ENCODE measurements at regions not wholly inside any gene's neighbourhood (a gene's known extent, or its start where the extent isn't known, plus 50 kb on each side); places are given as distances from the start of the nearest gene placed in this dataset.

DNA sequence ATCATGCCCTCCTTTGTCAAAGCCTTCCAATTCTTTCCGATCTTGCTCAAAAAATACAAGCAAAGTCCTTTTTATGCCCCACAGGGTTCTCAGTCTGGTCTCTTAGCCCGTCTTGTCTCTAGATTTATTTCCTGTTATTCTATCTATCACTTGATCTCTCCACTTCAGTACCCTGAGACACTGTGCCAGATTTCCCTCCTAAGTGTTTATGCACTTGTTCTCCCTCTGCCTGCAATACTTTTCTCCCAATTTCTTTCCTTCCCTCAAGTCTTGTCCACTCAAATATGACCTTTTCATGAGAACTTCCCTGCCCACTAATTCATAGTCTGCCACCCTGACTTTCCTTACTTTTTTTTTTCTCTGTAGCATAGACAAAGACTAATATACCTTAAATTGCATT is 141.4 kb downstream of the MBL2 start:
- H3K27ac Mint-ChIP-seq = no peak overlapping the region
- ChIA-PET CTCF (no interaction called here), POLR2A (no interaction called here)
- no peaks in the 10 kb centered on the region for H3K36me3 Mint-ChIP-seq (ENCODE audit: low read depth)
- DNase-seq (no peak), ATAC-seq (no peak)
- H3K4me1 Mint-ChIP-seq (ENCODE audit: low read depth) = no peaks in the 10 kb centered on the region
- no peak overlapping the region for H3K4me3 Mint-ChIP-seq
- no peaks in the 10 kb centered on the region for H3K27me3 Mint-ChIP-seq (ENCODE audit: low read depth)
- H3K9me3 Mint-ChIP-seq (ENCODE audit: insufficient read depth) = no peaks in the 10 kb centered on the region

DNA sequence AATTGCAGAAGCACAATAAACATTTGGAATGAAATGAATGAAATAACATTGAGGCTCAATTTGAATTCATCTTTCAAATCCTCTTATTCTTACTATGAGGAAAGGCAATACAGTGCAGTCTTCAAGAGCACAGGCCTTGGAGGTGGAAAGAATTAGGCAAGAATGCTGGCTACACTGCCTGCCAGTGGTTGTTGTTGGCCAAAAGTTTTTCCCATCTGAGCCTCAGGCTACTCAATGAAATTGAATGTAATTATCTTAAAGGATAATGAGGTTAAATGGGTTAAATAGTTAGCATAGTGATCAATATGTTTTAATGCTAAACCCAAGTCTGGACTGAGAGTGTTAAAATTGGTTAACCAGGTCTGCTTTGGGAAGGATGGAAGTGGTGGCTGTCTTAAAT is 140.9 kb downstream of the MBL2 start:
- Mint-ChIP-seq H3K27ac (no peak overlapping the region), H3K9me3 (ENCODE audit: insufficient read depth) (no peaks in the 10 kb centered on the region), H3K36me3 (ENCODE audit: low read depth) (no peaks in the 10 kb centered on the region), H3K27me3 (ENCODE audit: low read depth) (no peaks in the 10 kb centered on the region), H3K4me3 (no peak overlapping the region), H3K4me1 (ENCODE audit: low read depth) (no peaks in the 10 kb centered on the region)
- ChIA-PET CTCF (no interaction called here), POLR2A (no interaction called here)
- ATAC-seq (no peak), DNase-seq (no peak)

DNA sequence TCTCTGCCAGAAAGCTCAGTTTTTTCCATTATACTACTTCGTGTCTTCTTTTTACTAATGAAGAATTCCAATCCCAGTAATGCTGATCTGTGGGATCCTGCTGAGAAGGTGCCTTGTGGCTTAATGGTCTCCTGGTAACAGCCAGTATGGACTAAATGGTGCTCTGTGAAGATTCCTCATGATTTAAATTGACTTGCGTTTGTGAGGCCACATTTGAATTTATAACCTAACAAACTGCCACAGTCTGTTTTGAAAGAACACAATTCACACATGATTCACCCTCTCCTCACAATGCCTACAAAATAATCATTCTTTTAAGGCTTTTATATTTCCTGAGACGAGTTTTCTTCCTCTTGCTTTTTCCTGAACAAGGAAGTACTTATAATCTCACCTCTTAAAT is 140.0 kb downstream of the MBL2 start:
- Mint-ChIP-seq H3K4me3 (no peak overlapping the region), H3K4me1 (ENCODE audit: low read depth) (no peaks in the 10 kb centered on the region), H3K36me3 (ENCODE audit: low read depth) (no peaks in the 10 kb centered on the region), H3K27ac (no peak overlapping the region), H3K27me3 (ENCODE audit: low read depth) (no peaks in the 10 kb centered on the region), H3K9me3 (ENCODE audit: insufficient read depth) (no peaks in the 10 kb centered on the region)
- no peak for ATAC-seq
- ChIA-PET CTCF (no interaction called here), POLR2A (no interaction called here)
- no peak for DNase-seq

DNA sequence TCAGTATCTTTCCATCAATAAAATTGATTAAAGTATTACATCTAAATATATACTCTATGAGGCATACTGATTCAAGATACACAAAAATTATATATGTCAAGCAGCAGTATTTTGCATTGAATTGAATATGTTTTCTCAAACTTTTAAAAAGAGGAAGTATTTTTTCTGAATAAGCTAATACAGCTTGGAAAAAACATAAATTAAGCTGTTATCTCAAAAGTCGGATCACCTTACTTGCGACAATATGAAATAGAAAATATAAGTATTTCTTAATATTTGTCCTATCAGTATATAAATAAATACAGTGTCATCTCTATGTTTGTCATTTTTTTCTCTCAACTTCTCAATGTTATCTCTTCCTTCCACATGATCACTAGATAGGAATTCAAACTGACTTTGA is 139.3 kb downstream of the MBL2 start:
- DNase-seq = no peak
- CTCF ChIA-PET = no interaction called here
- no peak for ATAC-seq
- H3K4me3 Mint-ChIP-seq = no peak overlapping the region
- no peak overlapping the region for H3K27ac Mint-ChIP-seq
- no peaks in the 10 kb centered on the region for H3K27me3 Mint-ChIP-seq (ENCODE audit: low read depth)
- no peaks in the 10 kb centered on the region for H3K4me1 Mint-ChIP-seq (ENCODE audit: low read depth)
- H3K9me3 Mint-ChIP-seq (ENCODE audit: insufficient read depth) = no peaks in the 10 kb centered on the region
- no peaks in the 10 kb centered on the region for H3K36me3 Mint-ChIP-seq (ENCODE audit: low read depth)
- POLR2A ChIA-PET = no interaction called here

DNA sequence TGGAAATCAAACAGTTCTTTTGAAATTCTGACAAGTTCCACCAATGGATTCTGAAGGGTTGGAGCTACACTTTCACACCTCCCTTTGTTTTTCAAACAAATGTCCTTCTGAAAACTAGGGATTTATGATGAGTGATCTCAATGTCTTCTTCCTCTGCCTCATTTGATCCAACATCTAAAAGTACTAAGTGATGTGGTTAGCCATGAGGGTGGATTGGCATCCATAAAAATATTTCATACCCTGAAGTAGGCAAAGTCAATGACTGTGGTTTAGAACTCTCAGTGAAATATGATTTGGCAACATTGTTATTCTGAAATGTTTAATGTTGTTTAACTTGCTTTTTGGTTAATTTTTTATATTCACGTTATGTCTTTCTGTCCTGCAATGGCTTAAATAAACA is 136.9 kb downstream of the MBL2 start:
- POLR2A ChIA-PET = no interaction called here
- Mint-ChIP-seq H3K9me3 (ENCODE audit: insufficient read depth) (no peaks in the 10 kb centered on the region), H3K36me3 (ENCODE audit: low read depth) (no peaks in the 10 kb centered on the region), H3K4me3 (no peak overlapping the region), H3K27me3 (ENCODE audit: low read depth) (no peaks in the 10 kb centered on the region), H3K4me1 (ENCODE audit: low read depth) (peaks cover 4% of the 10 kb centered on the region), H3K27ac (no peak overlapping the region)
- CTCF ChIA-PET = no interaction called here
- no peak for DNase-seq
- no peak for ATAC-seq

DNA sequence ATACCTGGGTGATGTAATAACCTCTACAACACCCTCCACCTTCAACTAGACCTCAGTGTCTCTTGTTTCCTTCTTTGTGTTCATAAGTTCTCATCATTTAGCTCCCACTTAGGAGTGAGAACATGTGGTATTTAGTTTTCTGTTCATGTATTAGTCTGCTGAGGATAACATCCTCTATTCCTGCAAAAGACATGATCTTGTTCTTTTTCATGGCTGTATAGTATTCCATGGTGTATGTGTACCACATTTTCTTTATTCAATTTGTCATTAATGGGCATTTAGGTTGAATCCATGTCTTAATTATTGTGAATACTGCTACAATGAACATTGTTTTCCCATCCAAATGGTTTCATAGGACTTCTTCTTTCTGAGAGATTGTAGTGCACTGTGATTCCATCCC is 135.7 kb downstream of the MBL2 start:
- no peak overlapping the region for H3K4me3 Mint-ChIP-seq
- H3K27ac Mint-ChIP-seq = no peak overlapping the region
- H3K27me3 Mint-ChIP-seq (ENCODE audit: low read depth) = no peaks in the 10 kb centered on the region
- no peaks in the 10 kb centered on the region for H3K9me3 Mint-ChIP-seq (ENCODE audit: insufficient read depth)
- ChIA-PET POLR2A (no interaction called here), CTCF (no interaction called here)
- no peaks in the 10 kb centered on the region for H3K36me3 Mint-ChIP-seq (ENCODE audit: low read depth)
- peaks cover 4% of the 10 kb centered on the region for H3K4me1 Mint-ChIP-seq (ENCODE audit: low read depth)
- DNase-seq (no peak), ATAC-seq (no peak)

DNA sequence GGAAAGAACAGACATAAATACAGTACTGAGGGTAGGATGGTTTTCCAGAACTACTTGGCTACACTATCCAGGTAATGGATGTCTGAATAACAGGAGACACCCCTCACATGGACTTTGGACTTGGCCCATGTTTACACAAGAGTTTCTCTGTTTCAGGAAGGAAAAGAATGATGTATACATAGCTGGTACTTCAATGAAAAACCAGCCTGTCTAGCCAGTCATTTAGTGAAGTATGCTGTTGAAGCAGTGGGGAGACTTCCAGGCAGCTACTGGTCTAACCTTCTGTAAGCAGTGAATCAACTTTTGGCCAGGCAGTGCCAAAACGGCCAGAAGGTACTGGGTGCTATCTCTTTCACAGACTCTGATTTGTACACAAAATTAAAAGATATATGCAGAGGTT is 135.0 kb downstream of the MBL2 start:
- POLR2A ChIA-PET = no interaction called here
- ATAC-seq = no peak
- no peaks in the 10 kb centered on the region for H3K9me3 Mint-ChIP-seq (ENCODE audit: insufficient read depth)

DNA sequence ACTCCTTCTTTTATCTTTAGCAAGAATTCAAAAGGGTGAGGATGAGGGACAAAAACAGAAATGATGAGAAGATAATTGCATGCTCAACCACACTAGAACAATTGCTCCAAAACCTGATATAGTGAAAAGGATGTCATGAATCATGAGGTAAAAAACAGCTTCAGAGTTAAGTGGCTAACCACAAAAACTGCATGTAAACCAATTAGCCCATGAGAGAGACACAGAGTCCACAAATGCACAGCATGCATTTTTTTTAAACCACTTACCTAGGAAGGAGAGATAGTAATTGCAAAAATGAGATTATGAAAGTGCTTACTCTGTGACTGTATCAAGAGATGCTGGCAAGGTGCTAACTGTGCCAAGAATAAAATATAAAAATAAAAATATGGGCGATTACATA is 132.9 kb downstream of the MBL2 start:
- H3K27ac Mint-ChIP-seq = no peak overlapping the region
- peaks cover 4% of the 10 kb centered on the region for H3K4me1 Mint-ChIP-seq (ENCODE audit: low read depth)
- ATAC-seq (no peak), DNase-seq (no peak)
- CTCF ChIA-PET = no interaction called here
- POLR2A ChIA-PET = no interaction called here
- no peak overlapping the region for H3K4me3 Mint-ChIP-seq
- H3K36me3 Mint-ChIP-seq (ENCODE audit: low read depth) = no peaks in the 10 kb centered on the region
- H3K27me3 Mint-ChIP-seq (ENCODE audit: low read depth) = no peaks in the 10 kb centered on the region
- no peaks in the 10 kb centered on the region for H3K9me3 Mint-ChIP-seq (ENCODE audit: insufficient read depth)

More for the DNA sequence above, 135.0 kb downstream of the MBL2 start:
- Mint-ChIP-seq H3K27ac (no peak overlapping the region), H3K4me3 (no peak overlapping the region), H3K36me3 (ENCODE audit: low read depth) (no peaks in the 10 kb centered on the region), H3K4me1 (ENCODE audit: low read depth) (peaks cover 4% of the 10 kb centered on the region), H3K27me3 (ENCODE audit: low read depth) (no peaks in the 10 kb centered on the region)
- no peak for DNase-seq
- CTCF ChIA-PET = no interaction called here

DNA sequence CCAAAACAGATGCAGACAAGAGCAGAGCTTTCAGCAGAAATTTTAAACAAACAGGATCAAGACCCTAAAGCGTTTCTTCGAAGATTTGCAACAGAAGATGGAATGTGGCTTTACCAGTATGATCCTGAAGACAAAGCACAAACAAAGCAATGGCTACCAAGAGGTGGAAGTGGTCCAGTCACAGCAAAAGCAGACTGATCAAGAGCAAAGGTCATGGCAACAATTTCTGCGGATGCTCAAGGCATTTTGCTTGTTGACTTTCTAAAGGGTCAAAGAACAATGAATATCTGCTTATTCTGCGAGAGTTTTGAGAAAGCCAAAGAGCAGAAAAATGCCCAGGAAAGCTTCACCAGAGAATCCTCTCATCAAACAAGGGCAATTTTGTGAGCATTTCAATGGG is 130.4 kb downstream of the MBL2 start:
- no peak overlapping the region for H3K4me3 Mint-ChIP-seq
- ChIA-PET CTCF (no interaction called here), POLR2A (no interaction called here)
- DNase-seq (no peak), ATAC-seq (no peak)
- H3K27me3 Mint-ChIP-seq (ENCODE audit: low read depth) = no peaks in the 10 kb centered on the region
- H3K9me3 Mint-ChIP-seq (ENCODE audit: insufficient read depth) = no peaks in the 10 kb centered on the region
- no peaks in the 10 kb centered on the region for H3K36me3 Mint-ChIP-seq (ENCODE audit: low read depth)
- peaks cover 4% of the 10 kb centered on the region for H3K4me1 Mint-ChIP-seq (ENCODE audit: low read depth)
- H3K27ac Mint-ChIP-seq = no peak overlapping the region

DNA sequence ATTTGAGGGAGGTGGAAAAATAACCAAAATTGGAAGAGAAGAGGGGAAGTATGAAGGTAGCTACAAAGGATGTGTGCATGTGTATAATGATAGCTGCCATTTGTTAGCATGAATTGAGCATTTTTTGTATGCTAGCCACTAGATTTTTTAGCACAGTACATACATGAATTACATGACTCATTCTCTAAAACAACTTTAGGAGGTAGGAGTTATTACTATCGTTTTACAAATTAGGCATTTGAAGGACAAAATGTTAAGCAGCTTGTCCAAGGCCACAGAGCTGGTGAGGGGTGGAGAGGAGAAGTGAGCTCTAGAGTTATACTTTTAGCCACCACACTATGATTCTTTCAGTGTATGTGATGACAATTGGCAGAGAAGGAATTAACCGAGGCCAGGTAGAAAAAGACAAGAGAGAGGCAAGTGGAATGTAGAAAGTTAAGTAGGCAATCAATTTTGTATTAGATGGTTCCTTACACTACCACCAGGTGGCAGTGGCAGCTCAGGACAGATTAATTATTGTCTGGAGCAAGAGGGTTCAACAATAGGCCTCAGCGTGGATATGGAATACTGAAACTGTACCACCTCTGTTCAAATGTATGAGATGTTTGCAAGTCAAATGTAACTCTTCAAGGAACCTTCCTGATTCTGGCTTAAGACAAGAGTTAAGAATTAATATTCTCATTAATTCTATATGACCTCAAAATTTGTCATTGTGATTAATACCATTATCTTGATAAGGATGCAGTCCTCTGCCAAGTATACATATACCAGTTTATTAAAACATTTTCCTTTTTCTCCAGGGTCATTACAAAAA is 128.0 kb downstream of the MBL2 start:
- POLR2A ChIA-PET = no interaction called here
- DNase-seq = peak; percentile 40

DNA sequence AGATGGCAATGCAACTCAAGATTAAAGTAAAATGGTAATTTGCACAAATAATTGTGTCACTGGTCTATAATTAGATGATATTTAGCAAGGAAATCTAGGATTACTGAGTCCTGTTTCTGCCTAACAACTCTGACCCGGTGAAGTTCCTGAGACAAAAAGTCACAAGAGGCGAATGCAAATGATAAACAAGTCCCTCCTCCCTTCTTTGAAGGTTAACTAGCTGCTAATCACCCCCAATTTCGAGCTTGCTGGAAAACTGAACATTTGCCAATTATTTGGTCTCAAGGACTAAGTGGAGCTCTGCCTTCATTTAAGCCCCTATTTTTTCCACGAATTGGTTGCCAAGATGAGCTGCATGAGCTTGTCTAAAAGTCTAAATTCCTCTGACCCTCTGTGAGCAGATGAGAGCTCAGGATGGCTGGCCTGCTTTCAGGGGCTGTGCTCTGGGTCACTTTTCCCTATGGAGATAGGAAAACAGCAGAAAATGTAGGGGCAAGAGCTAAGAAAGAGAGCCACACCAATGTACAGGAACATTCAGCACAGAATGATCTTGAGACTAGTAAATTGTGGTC is 127.3 kb downstream of the MBL2 start:
- Mint-ChIP-seq H3K4me1 (ENCODE audit: low read depth) (no peaks in the 10 kb centered on the region), H3K27ac (no peak overlapping the region), H3K9me3 (ENCODE audit: insufficient read depth) (no peaks in the 10 kb centered on the region), H3K4me3 (no peak overlapping the region), H3K27me3 (ENCODE audit: low read depth) (no peaks in the 10 kb centered on the region), H3K36me3 (ENCODE audit: low read depth) (no peaks in the 10 kb centered on the region)
- no peak for ATAC-seq
- ChIA-PET CTCF (interaction anchor here (0.7 to 2.4 kb wide), 5 partner anchors 19 to 136 kb away, joined by 3 to 11 read pairs (median 4); no protein-coding TSS in a partner anchor), POLR2A (no interaction called here)
- DNase-seq = no peak

More for the DNA sequence above, 128.0 kb downstream of the MBL2 start:
- ATAC-seq = no peak
- no peaks in the 10 kb centered on the region for H3K36me3 Mint-ChIP-seq (ENCODE audit: low read depth)
- H3K27ac Mint-ChIP-seq = no peak overlapping the region
- H3K4me3 Mint-ChIP-seq = no peak overlapping the region
- CTCF ChIA-PET = interaction anchor here (0.6 to 2.4 kb wide), 7 partner anchors 9 to 137 kb away, joined by 3 to 11 read pairs (median 3); no protein-coding TSS in a partner anchor
- no peaks in the 10 kb centered on the region for H3K9me3 Mint-ChIP-seq (ENCODE audit: insufficient read depth)
- peaks cover 1% of the 10 kb centered on the region for H3K4me1 Mint-ChIP-seq (ENCODE audit: low read depth)
- H3K27me3 Mint-ChIP-seq (ENCODE audit: low read depth) = no peaks in the 10 kb centered on the region

DNA sequence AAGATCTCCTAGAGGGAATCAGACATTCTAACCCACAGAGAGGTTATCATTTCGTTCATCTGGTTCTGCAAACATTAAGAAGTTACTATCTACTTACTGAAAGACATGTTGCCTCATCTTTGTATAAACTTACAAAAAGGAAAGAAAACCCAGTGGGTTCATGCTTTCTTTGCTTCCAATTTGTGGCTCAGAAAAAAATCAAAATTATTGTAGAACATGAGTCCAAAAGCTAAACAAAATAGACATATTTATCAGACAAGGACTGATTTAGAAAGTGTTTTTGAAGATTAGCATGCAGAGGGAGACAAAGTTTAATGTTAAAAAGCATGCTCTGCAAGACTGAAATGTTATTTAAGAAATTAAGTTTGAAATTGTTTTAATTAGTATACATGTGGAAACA is 123.1 kb downstream of the MBL2 start:
- CTCF ChIA-PET = no interaction called here
- Mint-ChIP-seq H3K9me3 (ENCODE audit: insufficient read depth) (no peaks in the 10 kb centered on the region), H3K36me3 (ENCODE audit: low read depth) (no peaks in the 10 kb centered on the region), H3K27ac (no peak overlapping the region), H3K27me3 (ENCODE audit: low read depth) (no peaks in the 10 kb centered on the region), H3K4me1 (ENCODE audit: low read depth) (no peaks in the 10 kb centered on the region), H3K4me3 (no peak overlapping the region)
- POLR2A ChIA-PET = no interaction called here
- ATAC-seq (no peak), DNase-seq (no peak)

DNA sequence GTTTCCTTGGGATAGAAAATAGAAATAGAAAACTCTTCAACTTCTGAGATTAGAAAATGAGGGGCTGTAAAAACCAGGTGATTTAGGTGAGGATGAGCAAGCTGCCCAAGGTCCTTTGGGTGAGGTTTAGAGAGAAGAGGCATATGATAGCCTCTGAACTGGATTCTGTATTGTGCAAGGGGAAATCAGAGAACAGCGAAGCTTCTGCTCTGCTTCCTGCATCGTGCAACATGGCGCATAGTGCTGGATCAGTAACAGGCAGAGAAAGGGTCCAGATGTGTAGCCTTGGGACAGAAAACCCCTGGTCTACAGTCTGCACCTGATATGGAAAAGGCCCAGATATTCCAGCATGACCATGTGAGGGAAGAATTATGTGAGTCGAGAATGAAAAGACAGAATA is 121.7 kb downstream of the MBL2 start:
- Mint-ChIP-seq H3K4me1 (ENCODE audit: low read depth) (no peaks in the 10 kb centered on the region), H3K4me3 (no peak overlapping the region), H3K9me3 (ENCODE audit: insufficient read depth) (no peaks in the 10 kb centered on the region), H3K27ac (no peak overlapping the region), H3K36me3 (ENCODE audit: low read depth) (no peaks in the 10 kb centered on the region), H3K27me3 (ENCODE audit: low read depth) (no peaks in the 10 kb centered on the region)
- ChIA-PET CTCF (no interaction called here), POLR2A (no interaction called here)
- ATAC-seq (no peak), DNase-seq (no peak)
